PC-3 (cell line): ENCODE measurements at regions not wholly inside any gene's neighbourhood (a gene's known extent, or its start where the extent isn't known, plus 50 kb on each side); places are given as distances from the start of the nearest gene placed in this dataset.

Experiments used
- EZH2phosphoT487 ChIP-seq: fragments of 300-600 bp; sonication (generic); IDR thresholded peaks from 2 replicates; pipeline ENCODE4 v1.6.1; 2018; ENCODE audit warnings: mild to moderate bottlenecking, antibody characterized with exemption, low read length, borderline replicate concordance
- TF ChIP-seq, protein P1 (sequence below): fragments of 300-600 bp; sonication (generic); conservative IDR thresholded peaks from 2 replicates; pipeline ENCODE4 v1.5.1; 2017; ENCODE audit warnings: antibody characterized with exemption, low read depth, mild to moderate bottlenecking, low read length

DNA sequence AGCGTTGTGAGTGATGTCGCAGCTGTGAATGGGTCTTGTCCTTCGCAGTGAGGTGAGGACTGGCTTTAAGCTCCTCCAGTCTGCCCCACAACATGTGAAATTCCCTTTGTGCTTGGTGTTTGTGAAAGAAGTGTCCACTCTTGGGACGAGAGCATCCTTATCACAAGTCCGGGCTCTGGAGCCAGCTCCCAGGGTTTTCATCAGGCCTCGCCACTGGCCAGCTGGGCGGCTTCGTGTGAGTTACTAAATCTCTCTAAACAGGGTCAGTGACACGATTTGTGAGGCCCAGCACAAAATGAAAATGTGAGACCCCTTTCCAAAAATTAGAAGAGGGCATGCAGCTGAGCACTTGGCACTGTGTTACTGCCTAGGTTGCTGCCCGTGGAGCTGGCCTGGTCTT, 115.9 kb downstream of the VAPA start:
- TF ChIP-seq, protein P1, sequence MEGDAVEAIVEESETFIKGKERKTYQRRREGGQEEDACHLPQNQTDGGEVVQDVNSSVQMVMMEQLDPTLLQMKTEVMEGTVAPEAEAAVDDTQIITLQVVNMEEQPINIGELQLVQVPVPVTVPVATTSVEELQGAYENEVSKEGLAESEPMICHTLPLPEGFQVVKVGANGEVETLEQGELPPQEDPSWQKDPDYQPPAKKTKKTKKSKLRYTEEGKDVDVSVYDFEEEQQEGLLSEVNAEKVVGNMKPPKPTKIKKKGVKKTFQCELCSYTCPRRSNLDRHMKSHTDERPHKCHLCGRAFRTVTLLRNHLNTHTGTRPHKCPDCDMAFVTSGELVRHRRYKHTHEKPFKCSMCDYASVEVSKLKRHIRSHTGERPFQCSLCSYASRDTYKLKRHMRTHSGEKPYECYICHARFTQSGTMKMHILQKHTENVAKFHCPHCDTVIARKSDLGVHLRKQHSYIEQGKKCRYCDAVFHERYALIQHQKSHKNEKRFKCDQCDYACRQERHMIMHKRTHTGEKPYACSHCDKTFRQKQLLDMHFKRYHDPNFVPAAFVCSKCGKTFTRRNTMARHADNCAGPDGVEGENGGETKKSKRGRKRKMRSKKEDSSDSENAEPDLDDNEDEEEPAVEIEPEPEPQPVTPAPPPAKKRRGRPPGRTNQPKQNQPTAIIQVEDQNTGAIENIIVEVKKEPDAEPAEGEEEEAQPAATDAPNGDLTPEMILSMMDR = no peak
- no peak for TF ChIP-seq EZH2phosphoT487
